ENCODE measurements at regions not wholly inside any gene's neighbourhood (a gene's known extent, or its start where the extent isn't known, plus 50 kb on each side); places are given as distances from the start of the nearest gene placed in this dataset.

GRCh38 chr1:194616835-194617234, 1430.4 kb upstream of the B3GALT2 start:
- DNase-seq, result no peak

GRCh38 chr1:194602184-194602583, 1415.8 kb upstream of the B3GALT2 start:
- DNase-seq, result no peak

GRCh38 chr1:194600716-194601115, 1414.3 kb upstream of the B3GALT2 start:
- DNase-seq, result no peak

- DNase-seq, result no peak
These were observed 1411.7 kb upstream of the B3GALT2 start for GRCh38 chr1:194598098-194598497.

GRCh38 chr1:194586302-194586701, 1399.9 kb upstream of the B3GALT2 start:
- no peak for DNase-seq

GRCh38 chr1:194584052-194584451, 1397.6 kb upstream of the B3GALT2 start:
- DNase-seq, result no peak

- no peak for DNase-seq
These were observed 1384.1 kb upstream of the B3GALT2 start for GRCh38 chr1:194570476-194570875.

GRCh38 chr1:194568610-194569009, 1382.2 kb upstream of the B3GALT2 start:
- DNase-seq, result no peak

GRCh38 chr1:194548071-194548470, 1361.7 kb upstream of the B3GALT2 start:
- DNase-seq, result no peak

GRCh38 chr1:194544012-194544411, 1357.6 kb upstream of the B3GALT2 start:
- DNase-seq, result no peak

GRCh38 chr1:194538453-194538852, 1352.0 kb upstream of the B3GALT2 start:
- DNase-seq, result no peak

GRCh38 chr1:194537521-194537920, 1351.1 kb upstream of the B3GALT2 start:
- DNase-seq, result no peak

- DNase-seq, result no peak
These were observed 1349.0 kb upstream of the B3GALT2 start for GRCh38 chr1:194535369-194535768.

GRCh38 chr1:194534784-194535183, 1348.4 kb upstream of the B3GALT2 start:
- DNase-seq, result no peak

- DNase-seq, result no peak
These were observed 1347.2 kb upstream of the B3GALT2 start for GRCh38 chr1:194533641-194534040.

GRCh38 chr1:194517567-194517966, 1331.2 kb upstream of the B3GALT2 start:
- DNase-seq, result no peak

GRCh38 chr1:194515916-194516315, 1329.5 kb upstream of the B3GALT2 start:
- no peak for DNase-seq

GRCh38 chr1:194512957-194513356, 1326.5 kb upstream of the B3GALT2 start:
- DNase-seq, result no peak

GRCh38 chr1:194512345-194512744, 1325.9 kb upstream of the B3GALT2 start:
- no peak for DNase-seq

GRCh38 chr1:194503209-194503608, 1316.8 kb upstream of the B3GALT2 start:
- no peak for DNase-seq

- no peak for DNase-seq
These were observed 1309.0 kb upstream of the B3GALT2 start for GRCh38 chr1:194495434-194495833.

- no peak for DNase-seq
These were observed 1300.8 kb upstream of the B3GALT2 start for GRCh38 chr1:194487172-194487571.

GRCh38 chr1:194485432-194485831, 1299.0 kb upstream of the B3GALT2 start:
- DNase-seq, result no peak

GRCh38 chr1:194478731-194479130, 1292.3 kb upstream of the B3GALT2 start:
- no peak for DNase-seq

- no peak for DNase-seq
These were observed 1291.5 kb upstream of the B3GALT2 start for GRCh38 chr1:194477908-194478307.

- no peak for DNase-seq
These were observed 1290.5 kb upstream of the B3GALT2 start for GRCh38 chr1:194476872-194477271.

Data from activated naive CD4-positive, alpha-beta T cell treated with anti-CD3 and anti-CD28 coated beads, Interleukin-2, amount 50 U/mL, for 16 hours (primary cell).